DND-41 (cell line): ENCODE measurements at regions not wholly inside any gene's neighbourhood (a gene's known extent, or its start where the extent isn't known, plus 50 kb on each side); places are given as distances from the start of the nearest gene placed in this dataset.

Experiments
- EZH2 ChIP-seq: IDR thresholded peaks from 3 replicates; pipeline ENCODE4 v1.6.1; 2012; ENCODE audit warnings: borderline replicate concordance, low read depth, mild to moderate bottlenecking, moderate library complexity, low read length, inconsistent platforms; ENCODE audit not compliant: severe bottlenecking
- TF ChIP-seq, protein P1 (sequence below): IDR thresholded peaks from 2 replicates; pipeline ENCODE4 v1.5.1; 2012; ENCODE audit warnings: borderline replicate concordance, low read length, moderate library complexity, mild to moderate bottlenecking; ENCODE audit not compliant: poor library complexity, severe bottlenecking; ENCODE audit errors: extremely low read depth

DNA sequence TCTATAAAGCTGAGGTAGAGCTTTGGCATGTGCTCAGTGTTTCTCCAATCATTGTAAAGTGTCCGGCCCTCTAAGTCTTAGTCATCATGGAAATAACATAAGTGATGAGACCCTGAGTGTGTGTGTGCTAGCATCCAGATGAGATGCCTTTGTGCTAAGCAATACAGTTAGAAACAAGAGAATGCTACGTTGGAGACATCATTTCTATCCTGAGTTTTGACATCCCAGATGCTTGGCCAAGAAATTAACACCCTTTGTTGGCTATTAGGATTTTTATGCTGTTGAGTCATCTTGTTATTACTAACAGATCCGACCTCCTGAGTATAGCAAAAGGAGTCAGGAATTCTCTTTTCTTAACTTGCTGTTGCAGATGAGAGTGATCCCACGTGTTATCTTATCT, 508.0 kb downstream of the GADD45G start:
- TF ChIP-seq, protein P1, sequence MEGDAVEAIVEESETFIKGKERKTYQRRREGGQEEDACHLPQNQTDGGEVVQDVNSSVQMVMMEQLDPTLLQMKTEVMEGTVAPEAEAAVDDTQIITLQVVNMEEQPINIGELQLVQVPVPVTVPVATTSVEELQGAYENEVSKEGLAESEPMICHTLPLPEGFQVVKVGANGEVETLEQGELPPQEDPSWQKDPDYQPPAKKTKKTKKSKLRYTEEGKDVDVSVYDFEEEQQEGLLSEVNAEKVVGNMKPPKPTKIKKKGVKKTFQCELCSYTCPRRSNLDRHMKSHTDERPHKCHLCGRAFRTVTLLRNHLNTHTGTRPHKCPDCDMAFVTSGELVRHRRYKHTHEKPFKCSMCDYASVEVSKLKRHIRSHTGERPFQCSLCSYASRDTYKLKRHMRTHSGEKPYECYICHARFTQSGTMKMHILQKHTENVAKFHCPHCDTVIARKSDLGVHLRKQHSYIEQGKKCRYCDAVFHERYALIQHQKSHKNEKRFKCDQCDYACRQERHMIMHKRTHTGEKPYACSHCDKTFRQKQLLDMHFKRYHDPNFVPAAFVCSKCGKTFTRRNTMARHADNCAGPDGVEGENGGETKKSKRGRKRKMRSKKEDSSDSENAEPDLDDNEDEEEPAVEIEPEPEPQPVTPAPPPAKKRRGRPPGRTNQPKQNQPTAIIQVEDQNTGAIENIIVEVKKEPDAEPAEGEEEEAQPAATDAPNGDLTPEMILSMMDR: no peak
- no peak for TF ChIP-seq EZH2
